BLaER1 (cell line): ENCODE measurements at regions not wholly inside any gene's neighbourhood (a gene's known extent, or its start where the extent isn't known, plus 50 kb on each side); places are given as distances from the start of the nearest gene placed in this dataset.

ENCODE experiments used
- H3K27ac ChIP-seq: shearing (Covaris generic); formaldehyde crosslinking; 2 replicates; pipeline ENCODE4 v1.8.1; 2022
- H3K27me3 ChIP-seq: shearing (Covaris generic); formaldehyde crosslinking; 2 replicates; pipeline ENCODE4 v1.8.1; 2022
- H3K36me3 ChIP-seq: shearing (Covaris generic); formaldehyde crosslinking; 2 replicates; pipeline ENCODE4 v1.8.1; 2022
- H3K4me1 ChIP-seq: shearing (Covaris generic); formaldehyde crosslinking; 2 replicates; pipeline ENCODE4 v1.8.1; 2022
- H3K4me2 ChIP-seq: shearing (Covaris generic); formaldehyde crosslinking; 2 replicates; pipeline ENCODE4 v1.8.1; 2022
- H3K4me3 ChIP-seq: shearing (Covaris generic); formaldehyde crosslinking; 2 replicates; pipeline ENCODE4 v1.8.1; 2022
- H3K9ac ChIP-seq: shearing (Covaris generic); formaldehyde crosslinking; 2 replicates; pipeline ENCODE4 v1.8.1; 2022
- H3K9me3 ChIP-seq: shearing (Covaris generic); formaldehyde crosslinking; 2 replicates; pipeline ENCODE4 v1.8.1; 2022
- H4K20me1 ChIP-seq: shearing (Covaris generic); formaldehyde crosslinking; 2 replicates; pipeline ENCODE4 v1.8.1; 2022
- Cebpa-rat ChIP-seq: shearing (Covaris generic); IDR thresholded peaks from 2 replicates; pipeline ENCODE4 v1.8.1; 2022

DNA sequence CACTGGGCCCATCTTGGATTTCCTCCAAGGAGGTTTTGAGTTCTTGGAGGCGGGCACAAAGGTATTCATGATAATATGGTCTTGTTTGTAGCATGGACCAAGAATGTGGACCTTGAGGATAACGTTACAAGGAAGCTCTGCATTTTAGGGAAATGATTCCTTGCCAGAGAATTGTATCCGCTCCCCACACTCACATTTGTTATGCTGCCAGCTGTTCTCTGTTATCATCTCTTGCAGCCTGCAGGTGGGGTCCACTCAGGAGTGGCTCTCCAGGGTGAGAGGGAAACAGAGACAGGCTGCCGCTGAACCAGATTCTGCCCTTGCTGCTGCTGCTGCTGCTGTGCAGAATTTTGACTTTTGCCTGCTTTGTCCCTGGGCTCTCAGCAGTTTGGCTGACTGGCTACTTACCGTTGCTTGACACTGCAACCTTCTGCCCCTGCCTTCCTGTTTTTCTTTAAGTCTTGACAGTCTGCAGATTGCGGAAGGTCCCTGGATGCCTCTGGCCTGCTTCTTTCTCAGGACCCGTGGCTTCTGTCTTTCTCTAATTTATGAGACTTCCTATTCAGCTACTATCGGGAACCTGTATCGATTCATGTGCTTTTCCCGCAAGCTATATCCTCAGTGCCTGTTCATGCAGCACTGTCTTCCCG is 122.3 kb upstream of the DOCK10 start:
- H3K4me3 ChIP-seq = no peak overlapping the region
- H3K27ac ChIP-seq = no peak overlapping the region
- TF ChIP-seq Cebpa-rat = no peak
- H3K36me3 ChIP-seq = no peaks in the 10 kb centered on the region
- no peaks in the 10 kb centered on the region for H3K9me3 ChIP-seq
- H3K4me2 ChIP-seq = no peak overlapping the region
- no peak overlapping the region for H3K9ac ChIP-seq
- no peaks in the 10 kb centered on the region for H3K27me3 ChIP-seq
- H3K4me1 ChIP-seq = no peaks in the 10 kb centered on the region
- H4K20me1 ChIP-seq = no peaks in the 10 kb centered on the region

DNA sequence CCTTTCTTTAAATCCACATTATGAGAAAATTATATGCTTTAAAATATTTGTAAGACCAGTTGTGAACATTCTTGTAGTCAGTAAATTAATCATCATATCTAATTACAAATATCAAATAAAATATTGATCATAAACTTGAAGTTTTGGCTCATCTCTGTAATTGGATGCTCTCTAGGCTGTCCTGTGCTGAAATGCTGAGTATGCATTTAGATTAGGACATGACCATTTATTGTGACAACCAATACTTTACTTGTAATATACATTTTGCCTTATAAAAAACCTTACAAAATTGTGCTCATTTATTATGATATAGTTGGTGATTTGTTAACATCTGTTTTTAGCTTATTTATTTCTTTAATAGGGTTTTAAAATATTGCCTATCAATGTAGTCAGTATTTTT is 116.1 kb upstream of the DOCK10 start:
- H3K4me2 ChIP-seq = no peak overlapping the region
- no peak overlapping the region for H3K9ac ChIP-seq
- no peaks in the 10 kb centered on the region for H3K9me3 ChIP-seq
- H4K20me1 ChIP-seq = no peaks in the 10 kb centered on the region
- H3K27ac ChIP-seq = no peak overlapping the region
- H3K4me3 ChIP-seq = no peak overlapping the region
- H3K36me3 ChIP-seq = no peaks in the 10 kb centered on the region
- H3K4me1 ChIP-seq = no peaks in the 10 kb centered on the region
- H3K27me3 ChIP-seq = no peaks in the 10 kb centered on the region
- TF ChIP-seq Cebpa-rat = no peak

DNA sequence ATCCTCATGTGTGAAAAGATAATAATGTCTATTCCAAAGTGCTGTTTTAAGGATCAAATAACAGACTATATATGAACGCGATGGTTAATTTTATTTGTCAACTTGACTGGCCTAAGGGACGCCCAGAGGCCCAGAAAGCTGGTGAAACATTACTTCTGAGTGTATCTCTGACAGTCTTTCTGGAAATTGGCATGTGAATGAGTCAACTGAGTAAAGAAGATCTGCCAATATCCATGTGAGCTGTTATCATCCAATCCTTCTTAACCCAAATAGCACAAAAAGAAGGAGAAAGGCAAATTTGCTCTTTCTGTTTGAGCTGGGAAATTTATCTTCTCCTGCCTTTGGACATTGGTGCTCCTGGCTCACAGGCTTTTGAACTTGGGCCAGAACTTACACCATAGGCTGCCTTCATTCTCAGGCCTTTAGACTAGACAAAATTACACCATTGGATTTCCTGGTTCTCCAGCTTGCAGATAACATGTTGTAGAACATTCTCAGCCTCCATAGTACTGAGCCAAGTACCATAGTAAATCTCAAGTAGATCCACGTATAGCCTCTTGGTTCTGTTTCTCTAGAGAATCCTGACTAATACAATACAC is 114.7 kb upstream of the DOCK10 start:
- no peak overlapping the region for H3K4me2 ChIP-seq
- no peak for TF ChIP-seq Cebpa-rat
- H3K27ac ChIP-seq = no peak overlapping the region
- no peak overlapping the region for H3K9ac ChIP-seq
- H3K27me3 ChIP-seq = no peaks in the 10 kb centered on the region
- no peaks in the 10 kb centered on the region for H3K4me1 ChIP-seq
- no peaks in the 10 kb centered on the region for H4K20me1 ChIP-seq
- no peak overlapping the region for H3K4me3 ChIP-seq
- H3K36me3 ChIP-seq = no peaks in the 10 kb centered on the region
- H3K9me3 ChIP-seq = no peaks in the 10 kb centered on the region

DNA sequence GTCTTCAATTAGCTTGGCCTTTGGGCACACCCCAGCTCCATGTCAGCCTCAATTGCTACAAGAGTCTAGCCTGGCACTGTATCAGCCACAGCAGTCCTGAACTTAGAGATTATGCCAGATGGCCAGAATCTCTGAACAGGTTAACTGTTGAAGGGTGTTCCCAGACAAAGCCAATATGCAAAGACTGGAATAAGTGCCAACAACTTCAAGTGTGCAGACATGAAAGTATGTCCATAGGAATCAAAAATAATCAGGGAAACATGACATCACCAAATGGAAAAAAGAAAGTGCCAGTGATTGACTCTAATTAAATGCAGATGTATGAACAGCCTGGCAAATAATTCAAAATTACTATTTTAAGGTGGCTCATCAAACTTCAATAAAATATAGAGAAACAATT is 98.5 kb upstream of the DOCK10 start:
- Histone ChIP-seq H3K4me3 (no peak overlapping the region), H4K20me1 (no peaks in the 10 kb centered on the region), H3K4me1 (no peaks in the 10 kb centered on the region), H3K36me3 (no peaks in the 10 kb centered on the region), H3K27ac (no peak overlapping the region), H3K27me3 (no peaks in the 10 kb centered on the region), H3K9me3 (no peaks in the 10 kb centered on the region), H3K9ac (no peak overlapping the region), H3K4me2 (no peak overlapping the region)
- TF ChIP-seq Cebpa-rat = no peak

- no peaks in the 10 kb centered on the region for H4K20me1 ChIP-seq
- no peaks in the 10 kb centered on the region for H3K9me3 ChIP-seq
- no peak overlapping the region for H3K9ac ChIP-seq
- H3K27me3 ChIP-seq = no peaks in the 10 kb centered on the region
- no peak overlapping the region for H3K4me2 ChIP-seq
- H3K27ac ChIP-seq = no peak overlapping the region
- H3K4me3 ChIP-seq = no peak overlapping the region
- no peaks in the 10 kb centered on the region for H3K36me3 ChIP-seq
- no peaks in the 10 kb centered on the region for H3K4me1 ChIP-seq
- no peak for TF ChIP-seq Cebpa-rat
Measured at GRCh38 chr2:225137971-225138370, 95.7 kb upstream of the DOCK10 start.

- H3K4me1 ChIP-seq = no peaks in the 10 kb centered on the region
- no peak overlapping the region for H3K27ac ChIP-seq
- no peak for TF ChIP-seq Cebpa-rat
- no peak overlapping the region for H3K4me3 ChIP-seq
- no peaks in the 10 kb centered on the region for H3K9me3 ChIP-seq
- H3K36me3 ChIP-seq = no peaks in the 10 kb centered on the region
- no peak overlapping the region for H3K4me2 ChIP-seq
- no peaks in the 10 kb centered on the region for H3K27me3 ChIP-seq
- H4K20me1 ChIP-seq = no peaks in the 10 kb centered on the region
- no peak overlapping the region for H3K9ac ChIP-seq
Measured at GRCh38 chr2:225136552-225136951, 94.3 kb upstream of the DOCK10 start.

GRCh38 chr2:225131898-225132297 is 89.6 kb upstream of the DOCK10 start:
- no peaks in the 10 kb centered on the region for H4K20me1 ChIP-seq
- H3K27me3 ChIP-seq = no peaks in the 10 kb centered on the region
- no peak for TF ChIP-seq Cebpa-rat

DNA sequence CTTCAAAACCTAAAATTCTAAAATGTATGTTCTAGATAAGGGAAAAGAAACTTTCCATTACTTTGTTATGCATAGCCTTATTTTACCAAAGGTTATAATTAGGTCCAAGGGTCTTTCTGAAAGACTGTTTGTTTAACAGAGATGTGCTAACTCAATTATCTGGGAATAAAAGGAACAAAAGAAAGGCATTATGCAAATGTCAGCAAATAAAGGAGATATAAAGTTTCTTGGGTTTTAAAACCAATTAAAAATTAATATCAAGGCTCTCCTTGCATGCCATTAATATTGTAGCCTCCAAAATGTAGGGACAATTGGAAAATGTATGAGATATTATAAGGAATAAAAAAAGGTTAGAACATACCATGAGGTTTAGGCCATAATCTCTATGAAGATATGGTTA is 87.8 kb upstream of the DOCK10 start:
- H3K4me1 ChIP-seq = no peaks in the 10 kb centered on the region
- no peak overlapping the region for H3K9ac ChIP-seq
- H3K4me2 ChIP-seq = no peak overlapping the region
- H4K20me1 ChIP-seq = no peaks in the 10 kb centered on the region
- no peak for TF ChIP-seq Cebpa-rat
- no peak overlapping the region for H3K27ac ChIP-seq
- H3K36me3 ChIP-seq = no peaks in the 10 kb centered on the region
- no peaks in the 10 kb centered on the region for H3K9me3 ChIP-seq
- H3K4me3 ChIP-seq = no peak overlapping the region
- no peaks in the 10 kb centered on the region for H3K27me3 ChIP-seq

More at GRCh38 chr2:225131898-225132297, 89.6 kb upstream of the DOCK10 start:
- Histone ChIP-seq H3K4me3 (no peak overlapping the region), H3K9me3 (no peaks in the 10 kb centered on the region), H3K9ac (no peak overlapping the region), H3K27ac (no peak overlapping the region), H3K4me2 (no peak overlapping the region), H3K36me3 (no peaks in the 10 kb centered on the region), H3K4me1 (no peaks in the 10 kb centered on the region)

GRCh38 chr2:225124311-225125017 is 82.2 kb upstream of the DOCK10 start:
- Histone ChIP-seq H3K9ac (no peak overlapping the region), H3K27me3 (no peaks in the 10 kb centered on the region), H4K20me1 (no peaks in the 10 kb centered on the region), H3K9me3 (no peaks in the 10 kb centered on the region), H3K4me2 (no peak overlapping the region), H3K4me1 (no peaks in the 10 kb centered on the region), H3K36me3 (no peaks in the 10 kb centered on the region), H3K27ac (no peak overlapping the region), H3K4me3 (no peak overlapping the region)
- TF ChIP-seq Cebpa-rat = no peak
